OCI-M2 (cell line): ENCODE measurements at regions not wholly inside any gene's neighbourhood (a gene's known extent, or its start where the extent isn't known, plus 50 kb on each side); places are given as distances from the start of the nearest gene placed in this dataset.
A peak's percentile ranks its signal among the peaks of the same experiment; 100 is the strongest.
"Not testable (repeated sequence)": the region's sequence is repeated elsewhere in the genome, so short reads cannot be mapped to it uniquely, and the experiment has no call there.

ENCODE experiments used
- DNase-seq: peaks from one replicate; lab custom pipeline; 2025; ENCODE audit not compliant: unreplicated experiment; lab: John Stamatoyannopoulos, UW

GRCh38 chr21:33994373-33994772 is 78.8 kb upstream of the ATP5PO start:
- DNase-seq: no peak

- no peak for DNase-seq
Measured at GRCh38 chr21:33993286-33994231, 78.0 kb upstream of the ATP5PO start.

- not testable (repeated sequence) for DNase-seq
Measured at GRCh38 chr21:33992412-33992811, 76.8 kb upstream of the ATP5PO start.

GRCh38 chr21:33991133-33991532 is 75.5 kb upstream of the ATP5PO start:
- DNase-seq: no peak

- DNase-seq: no peak
Measured at GRCh38 chr21:33989440-33989839, 73.8 kb upstream of the ATP5PO start.

- DNase-seq: no peak
Measured at GRCh38 chr21:33988237-33989017, 72.8 kb upstream of the ATP5PO start.

GRCh38 chr21:33987461-33987860 is 71.9 kb upstream of the ATP5PO start:
- no peak for DNase-seq

GRCh38 chr21:33985117-33986050 is 69.8 kb upstream of the ATP5PO start:
- DNase-seq: no peak

GRCh38 chr21:33984021-33984481 is 68.4 kb upstream of the ATP5PO start:
- no peak for DNase-seq

- no peak for DNase-seq
Measured at GRCh38 chr21:33981391-33982101, 65.9 kb upstream of the ATP5PO start.

- no peak for DNase-seq
Measured at GRCh38 chr21:33980276-33980916, 64.8 kb upstream of the ATP5PO start.

GRCh38 chr21:33978585-33978984 is 63.0 kb upstream of the ATP5PO start:
- DNase-seq: no peak

GRCh38 chr21:33977721-33978369 is 62.2 kb upstream of the ATP5PO start:
- DNase-seq: no peak

- DNase-seq: no peak
Measured at GRCh38 chr21:33977017-33977720, 61.6 kb upstream of the ATP5PO start.

GRCh38 chr21:33976082-33977016 is 60.7 kb upstream of the ATP5PO start:
- peak; percentile 91 for DNase-seq

GRCh38 chr21:33975548-33976081 is 60.0 kb upstream of the ATP5PO start:
- peak; percentile 91 for DNase-seq
